ENCODE measurements at regions not wholly inside any gene's neighbourhood (a gene's known extent, or its start where the extent isn't known, plus 50 kb on each side); places are given as distances from the start of the nearest gene placed in this dataset.
A peak's percentile ranks its signal among the peaks of the same experiment; 100 is the strongest.

GRCh38 chr5:74304536-74304935 is 336.0 kb downstream of the ENC1 start:
- no peak for DNase-seq
- intact Hi-C loops (cut with DNase I) = no loop called here

DNA sequence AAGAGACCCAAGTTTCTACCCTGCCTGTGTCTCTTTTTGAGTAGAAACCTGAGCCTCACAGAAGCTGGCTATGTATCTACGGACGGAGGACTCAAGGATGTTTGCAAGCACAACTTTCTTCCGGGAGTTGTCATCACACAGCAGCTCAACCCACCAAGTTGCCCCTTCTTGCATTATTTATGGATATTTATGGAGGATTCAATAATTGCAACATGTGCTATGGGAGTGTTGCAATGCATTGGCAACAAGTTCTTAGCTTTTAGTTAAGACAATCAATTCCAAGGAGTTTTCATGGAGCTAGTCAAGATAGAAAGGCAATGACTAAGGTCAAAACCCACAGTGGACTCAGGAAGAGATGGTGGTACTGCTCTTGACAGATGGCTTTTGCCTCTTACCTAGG is 336.9 kb downstream of the ENC1 start:
- DNase-seq = no peak
- intact Hi-C loops (cut with DNase I) = no loop called here

DNA sequence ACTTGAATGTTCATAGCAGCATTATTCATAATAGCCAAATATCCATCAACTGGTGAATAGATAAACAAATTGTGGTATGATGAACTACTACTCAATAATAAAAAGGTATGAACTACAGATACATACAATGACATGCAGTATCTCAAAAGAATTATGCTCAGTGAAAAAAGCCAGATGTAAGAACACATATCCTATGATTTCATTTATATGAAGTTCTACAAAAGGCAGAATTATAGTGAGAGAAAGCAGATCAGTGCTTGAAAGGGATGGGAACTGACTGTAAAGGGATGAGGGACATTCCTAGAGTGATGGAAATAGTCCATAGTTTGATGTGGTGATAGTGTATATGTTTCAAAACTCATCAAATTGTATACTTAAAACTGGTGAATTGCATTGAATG is 339.0 kb downstream of the ENC1 start:
- no peak for DNase-seq
- intact Hi-C loops (cut with DNase I) = no loop called here

DNA sequence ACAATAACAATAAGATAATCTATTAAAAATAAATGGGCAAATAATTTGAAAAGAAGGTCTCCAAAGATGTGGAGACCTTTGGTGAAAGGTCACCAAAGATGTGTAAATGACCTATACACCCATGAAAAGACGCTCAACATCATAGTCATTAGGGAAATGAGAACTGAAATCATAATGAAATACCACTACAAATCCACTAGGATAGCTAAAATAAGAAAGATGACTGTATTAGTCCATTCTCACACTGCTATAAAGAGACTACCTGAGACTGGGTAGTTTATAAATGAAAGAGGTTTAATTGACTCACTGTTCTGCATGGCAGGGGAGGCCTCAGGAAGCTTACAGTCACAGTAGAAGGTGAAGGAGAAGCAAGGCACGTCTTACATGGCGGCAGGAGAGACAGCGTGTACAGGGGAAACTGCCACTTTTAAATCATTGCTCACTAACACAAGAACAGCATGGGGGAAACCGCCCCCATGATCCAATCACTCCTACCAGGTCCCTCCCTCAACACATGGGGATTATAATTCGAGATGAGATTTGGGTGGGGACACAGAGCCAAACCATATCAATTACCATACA is 339.6 kb downstream of the ENC1 start:
- intact Hi-C loops (cut with DNase I) = no loop called here

DNA sequence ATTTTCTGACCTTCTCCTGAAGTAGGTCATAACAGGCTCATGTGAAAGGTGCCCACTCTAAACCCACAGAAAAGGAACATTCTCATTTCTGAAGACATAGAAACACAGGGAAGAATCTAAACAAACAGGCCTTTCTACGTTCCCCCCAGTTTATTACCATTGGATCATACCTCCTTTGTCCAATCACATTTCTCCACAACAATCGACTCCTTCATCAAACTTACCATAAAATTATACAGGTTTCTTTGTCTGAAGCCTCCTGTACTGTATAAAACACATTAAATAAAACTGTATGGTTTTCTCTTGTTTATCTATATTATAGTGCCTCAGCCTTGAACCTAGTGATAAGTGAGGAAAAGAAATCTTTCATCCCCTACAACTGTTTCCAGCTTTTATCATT is 340.7 kb downstream of the ENC1 start:
- DNase-seq = no peak
- intact Hi-C loops (cut with DNase I) = loop anchor here (10.0 kb wide), 1 partner anchor 335 kb away; no protein-coding TSS in a partner anchor

More for the DNA sequence above, 339.6 kb downstream of the ENC1 start:
- DNase-seq = no peak

DNA sequence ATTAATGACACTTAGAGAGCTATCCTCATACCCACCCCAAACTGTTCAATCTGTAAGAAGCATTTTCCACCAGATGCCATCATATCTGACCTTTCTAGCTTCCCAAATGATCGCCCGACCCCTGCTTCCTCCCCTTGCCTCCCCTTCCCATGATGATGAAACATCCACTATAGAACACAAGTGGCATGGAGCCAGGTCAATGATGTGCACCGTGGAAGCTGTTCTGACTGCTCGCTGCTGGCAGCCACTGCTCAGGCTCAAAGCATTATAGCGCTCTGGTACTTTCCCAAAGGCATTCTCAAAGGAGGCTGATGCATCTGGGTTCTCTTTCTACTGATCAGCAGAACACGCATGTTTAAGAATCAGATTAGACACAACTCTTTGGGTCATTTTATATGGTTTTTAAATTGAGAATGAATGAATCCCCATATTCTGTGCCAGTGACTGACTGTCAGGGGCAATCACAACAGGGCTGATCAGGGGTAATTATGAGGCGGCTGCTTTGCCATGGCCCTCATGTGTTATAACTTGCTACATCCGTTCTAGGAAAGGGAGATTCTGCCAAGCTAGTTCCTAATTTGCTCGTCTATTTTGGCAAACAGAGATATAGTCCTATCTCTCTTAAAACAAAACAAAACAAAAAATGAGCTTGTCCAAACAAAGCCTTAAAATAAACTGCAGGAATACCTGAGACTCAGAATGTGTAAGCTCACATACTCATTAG is 343.7 kb downstream of the ENC1 start:
- intact Hi-C loops (cut with DNase I) = loop anchor here (10.0 kb wide), 1 partner anchor 338 kb away; no protein-coding TSS in a partner anchor
- peak in 1 of 10 donors; percentile 63 for DNase-seq

DNA sequence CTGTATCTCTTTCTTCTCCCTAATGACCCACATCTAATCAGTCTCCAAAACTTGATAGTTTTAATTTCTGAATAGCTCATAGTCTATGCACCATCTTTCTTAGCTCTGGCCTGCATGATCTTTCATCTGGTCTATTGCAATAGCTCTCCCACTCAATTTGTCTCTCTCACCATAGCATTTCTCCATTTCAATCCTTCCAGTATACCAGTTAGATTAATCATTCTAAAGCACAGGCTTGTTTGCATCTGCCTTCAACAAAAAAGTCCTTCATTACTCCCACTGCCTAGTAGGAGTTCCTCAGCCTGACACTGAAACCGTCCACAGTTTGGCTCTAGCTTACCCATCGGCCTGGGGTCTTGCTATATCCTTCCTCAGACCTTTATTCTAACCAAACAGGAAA is 344.9 kb downstream of the ENC1 start:
- intact Hi-C loops (cut with DNase I) = loop anchor here (10.0 kb wide), 1 partner anchor 339 kb away; no protein-coding TSS in a partner anchor
- no peak for DNase-seq

DNA sequence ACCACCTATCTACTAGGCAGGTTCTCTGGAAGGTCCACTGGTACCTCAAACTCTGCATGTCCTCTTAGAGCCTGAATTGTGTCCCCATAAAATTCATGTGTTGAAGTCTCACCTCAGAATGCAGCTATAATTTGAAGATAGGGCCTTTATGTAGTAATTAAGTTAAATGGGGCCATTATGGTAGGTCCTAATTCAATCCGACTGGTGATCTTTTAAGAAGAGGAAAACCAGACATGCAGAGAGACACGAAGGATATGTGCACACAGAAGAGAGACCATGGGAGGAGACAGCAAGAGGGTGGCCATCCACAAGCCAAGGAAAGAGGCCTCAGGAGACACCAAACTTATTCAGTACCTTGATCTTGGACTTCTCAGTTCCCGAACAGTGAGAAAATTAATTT is 345.4 kb downstream of the ENC1 start:
- intact Hi-C loops (cut with DNase I) = loop anchor here (10.0 kb wide), 1 partner anchor 340 kb away; no protein-coding TSS in a partner anchor
- no peak for DNase-seq

DNA sequence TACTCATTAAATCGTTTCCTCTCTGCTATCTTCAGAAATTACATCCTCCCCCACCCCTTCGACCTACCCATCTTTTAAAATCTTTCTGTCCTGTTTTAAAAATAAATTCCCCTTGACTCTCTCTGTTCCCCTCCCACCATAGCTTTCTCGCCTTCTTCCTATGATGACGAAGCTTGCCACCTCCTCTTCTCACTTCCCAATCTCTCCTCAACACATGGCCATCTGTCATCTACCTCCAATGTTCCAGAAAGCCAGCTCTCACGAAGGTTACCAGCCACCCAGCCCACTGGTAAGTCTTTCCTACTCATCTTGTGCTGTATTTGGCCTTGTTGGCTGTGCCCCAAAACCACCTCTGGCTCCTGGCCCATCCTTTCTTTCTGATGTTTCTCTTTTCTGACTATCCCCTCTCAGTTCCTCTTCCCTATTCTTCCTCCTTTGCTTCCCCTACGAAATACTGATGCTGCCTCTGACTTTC is 346.3 kb downstream of the ENC1 start:
- DNase-seq = peak; percentile 18 to 93 (median 63)
- intact Hi-C loops (cut with DNase I) = loop anchor here (10.0 kb wide), 1 partner anchor 341 kb away; no protein-coding TSS in a partner anchor

GRCh38 chr5:74293182-74293581 is 347.3 kb downstream of the ENC1 start:
- intact Hi-C loops (cut with DNase I) = loop anchor here (10.0 kb wide), 1 partner anchor 342 kb away; no protein-coding TSS in a partner anchor
- no peak for DNase-seq

GRCh38 chr5:74290634-74291241 is 349.8 kb downstream of the ENC1 start:
- intact Hi-C loops (cut with DNase I) = loop anchor here (10.0 kb wide), 1 partner anchor 344 kb away; no protein-coding TSS in a partner anchor
- DNase-seq = no peak

GRCh38 chr5:74289691-74290090 is 350.8 kb downstream of the ENC1 start:
- no peak for DNase-seq
- intact Hi-C loops (cut with DNase I) = loop anchor here (10.0 kb wide), 1 partner anchor 345 kb away; no protein-coding TSS in a partner anchor

DNA sequence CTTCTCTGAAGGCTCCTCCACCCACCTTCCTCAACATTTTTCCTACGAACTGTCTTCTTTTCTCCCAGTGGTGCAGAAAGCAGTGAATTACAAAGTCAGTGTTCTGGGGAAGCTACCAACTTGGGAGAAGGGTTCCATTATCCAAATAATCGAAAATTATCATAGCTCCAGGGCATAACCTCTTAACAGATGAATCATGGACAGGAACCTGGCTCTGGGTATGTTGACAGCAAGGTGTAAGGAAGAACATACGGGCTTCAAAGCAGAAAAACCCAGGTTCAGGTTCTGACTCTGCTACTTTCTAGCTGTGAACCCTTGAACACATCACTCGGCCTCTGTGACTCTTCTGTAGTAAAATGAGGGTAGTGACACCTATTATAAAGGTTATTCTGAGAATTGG is 351.3 kb downstream of the ENC1 start:
- DNase-seq = no peak
- intact Hi-C loops (cut with DNase I) = no loop called here

- DNase-seq = no peak
- intact Hi-C loops (cut with DNase I) = no loop called here
Observed at GRCh38 chr5:74288448-74289108, 351.9 kb downstream of the ENC1 start.

DNA sequence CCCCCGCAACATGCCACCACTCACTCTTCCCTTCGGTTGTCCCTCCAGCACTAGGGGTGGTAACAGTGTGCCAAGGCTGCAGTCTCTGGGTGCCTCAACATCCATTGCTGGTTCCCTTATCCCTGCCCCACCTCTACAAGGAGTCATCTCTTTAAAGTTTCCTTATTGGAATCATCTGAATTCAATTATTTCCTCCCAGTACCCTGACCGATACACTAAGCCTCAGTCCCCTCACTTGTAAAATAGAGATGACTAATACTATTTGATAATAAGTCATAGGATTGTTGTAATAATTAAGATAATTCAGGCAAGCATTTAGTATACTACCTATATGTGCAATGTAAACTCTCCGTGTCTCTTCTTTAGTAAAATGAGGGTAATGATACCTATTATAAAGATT is 352.5 kb downstream of the ENC1 start:
- intact Hi-C loops (cut with DNase I) = no loop called here
- DNase-seq = no peak

DNA sequence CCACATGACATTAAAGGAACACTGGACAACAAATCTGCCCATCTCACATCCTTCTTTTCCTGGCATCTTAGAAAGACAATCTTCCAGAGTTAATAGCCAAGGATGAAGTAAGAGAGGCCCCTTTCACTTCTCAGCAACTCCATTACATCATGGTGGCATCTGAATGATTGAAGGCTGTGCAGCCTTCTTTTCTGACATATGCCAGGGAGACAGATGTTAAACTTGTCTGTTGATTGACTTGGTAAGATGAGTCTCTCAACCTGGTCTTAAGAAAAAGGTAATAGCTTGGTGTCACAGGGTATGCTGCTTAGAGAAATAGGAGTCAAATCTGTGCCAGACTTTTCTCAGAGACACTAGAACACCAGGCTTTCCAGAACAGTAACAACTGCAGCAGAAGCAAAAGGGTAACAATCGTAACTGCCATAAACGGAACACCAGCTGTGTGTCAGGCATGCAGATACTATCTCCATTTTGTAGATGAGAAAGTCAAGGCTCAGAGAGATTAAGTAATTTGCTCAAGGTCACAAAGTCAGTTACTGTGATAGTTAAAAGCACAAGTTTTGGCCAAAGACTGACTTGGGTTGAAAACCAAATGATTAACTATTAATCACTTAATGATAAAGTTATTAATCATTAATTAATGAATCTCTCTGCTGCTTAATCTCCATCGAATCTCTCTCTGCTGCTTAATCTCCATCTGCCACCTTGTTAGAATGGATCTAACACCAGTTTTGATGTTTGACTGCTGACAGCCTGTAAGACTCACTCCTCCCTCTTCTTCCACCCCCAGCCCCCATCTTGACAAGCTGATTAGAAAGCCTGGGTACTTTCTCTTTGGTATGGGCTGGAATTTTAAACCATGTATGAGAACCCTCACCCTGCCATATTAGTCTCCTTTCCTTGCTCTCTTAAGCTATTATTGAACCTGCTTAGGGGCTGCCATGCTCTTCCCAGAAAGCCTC is 353.5 kb downstream of the ENC1 start:
- intact Hi-C loops (cut with DNase I) = no loop called here

DNA sequence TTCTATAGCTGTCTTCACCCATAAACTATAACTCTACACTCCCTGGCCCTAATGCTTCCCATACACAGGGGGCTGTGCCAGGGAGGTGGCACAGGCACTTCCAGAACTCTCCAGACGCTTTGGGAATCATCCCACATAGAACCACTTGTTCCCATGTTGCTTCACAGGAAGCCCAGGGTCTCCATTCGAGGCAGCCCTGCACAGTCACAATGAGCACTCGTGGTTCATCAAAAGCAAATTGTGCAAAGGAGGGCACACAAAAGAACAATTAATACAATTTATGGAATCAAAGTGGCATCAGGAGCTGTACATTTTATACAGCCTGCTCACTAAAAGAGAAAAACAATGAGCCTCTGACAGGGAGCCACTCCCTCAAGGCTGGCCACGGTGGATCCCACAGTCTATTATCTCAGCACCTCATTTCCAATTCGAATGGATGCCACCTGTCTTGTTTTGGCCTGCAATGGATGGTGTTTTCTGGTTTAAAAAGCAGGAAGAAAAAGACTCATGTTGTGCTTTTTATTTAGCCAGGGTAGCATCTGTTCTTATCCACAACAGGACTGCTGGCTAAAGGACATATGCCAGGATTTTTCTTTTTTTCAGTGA is 354.8 kb downstream of the ENC1 start:
- DNase-seq = peak in 6 of 10 donors; percentile 12 to 76 (median 32)
- intact Hi-C loops (cut with DNase I) = no loop called here

More for the DNA sequence above, 353.5 kb downstream of the ENC1 start:
- no peak for DNase-seq

DNA sequence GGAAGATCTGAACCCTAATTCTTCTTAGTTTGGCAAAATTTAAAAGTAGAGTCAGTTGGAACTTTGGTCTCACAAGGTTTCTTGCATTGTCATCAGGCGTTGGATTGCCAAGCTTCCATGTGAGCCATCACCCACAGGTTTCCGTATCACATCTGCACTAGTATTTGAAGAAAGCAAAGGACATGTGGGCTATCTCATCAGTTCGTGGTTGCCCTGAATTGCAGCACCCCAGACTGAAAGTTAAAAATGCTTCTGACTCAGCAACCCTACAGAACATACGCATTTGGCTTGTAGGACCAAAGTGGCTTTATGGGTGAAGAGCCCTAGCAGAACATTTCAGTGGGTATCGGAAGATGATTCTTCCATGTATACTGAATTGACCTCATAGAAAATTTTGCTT is 358.0 kb downstream of the ENC1 start:
- no peak for DNase-seq
- intact Hi-C loops (cut with DNase I) = no loop called here

DNA sequence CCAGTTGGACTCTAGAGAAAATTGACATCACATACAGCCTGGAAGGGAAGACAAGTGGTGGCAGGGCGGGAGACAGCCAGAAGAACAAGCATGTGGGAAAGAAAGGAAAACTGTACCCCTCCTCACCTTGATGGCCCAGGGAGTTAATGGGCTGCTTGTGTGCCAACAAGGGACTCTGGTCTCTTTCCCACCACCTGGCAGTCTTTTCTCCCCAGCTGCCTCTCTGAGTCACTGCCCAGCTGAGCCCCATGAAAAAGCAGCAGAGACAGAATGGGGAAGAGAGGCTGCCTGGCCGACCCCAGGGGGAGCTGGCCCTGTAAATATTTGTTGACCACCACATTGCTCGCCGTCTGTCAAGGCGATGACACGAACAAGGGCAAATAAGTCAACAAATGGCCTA is 359.4 kb downstream of the ENC1 start:
- intact Hi-C loops (cut with DNase I) = no loop called here
- DNase-seq = no peak
